ENCODE measurements at regions not wholly inside any gene's neighbourhood (a gene's known extent, or its start where the extent isn't known, plus 50 kb on each side); places are given as distances from the start of the nearest gene placed in this dataset.
"Not testable (repeated sequence)": the region's sequence is repeated elsewhere in the genome, so short reads cannot be mapped to it uniquely, and the experiment has no call there.

DNA sequence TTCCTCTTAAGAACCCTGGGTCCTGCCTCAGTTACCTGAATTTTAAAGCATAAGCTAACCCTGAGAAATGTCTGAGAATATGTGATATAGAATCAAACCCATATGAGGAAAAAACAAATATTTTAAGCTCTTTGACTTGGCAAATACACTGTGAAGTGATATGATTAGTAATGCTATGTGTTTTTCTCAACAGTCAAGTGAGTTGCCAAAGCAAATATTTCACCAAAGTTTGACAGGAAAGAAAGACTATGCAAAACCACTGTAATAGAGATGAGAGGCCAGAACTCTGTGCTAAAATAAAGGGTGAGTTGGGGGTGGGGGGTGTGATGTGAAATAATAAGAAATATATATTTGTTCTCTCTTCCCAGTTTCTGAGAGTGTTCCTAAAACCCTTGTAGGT is 613.5 kb upstream of the CCDC179 start:
- H3K4me1 Mint-ChIP-seq (ENCODE audit: low read depth) = no peaks in the 10 kb centered on the region; the same call in 1 of the 2 replicates
- no peaks in the 10 kb centered on the region; the same call in 1 of the 2 replicates for H3K27me3 Mint-ChIP-seq (ENCODE audit: insufficient read depth)
- no peak overlapping the region for H3K27ac Mint-ChIP-seq
- TF ChIP-seq, protein P1, sequence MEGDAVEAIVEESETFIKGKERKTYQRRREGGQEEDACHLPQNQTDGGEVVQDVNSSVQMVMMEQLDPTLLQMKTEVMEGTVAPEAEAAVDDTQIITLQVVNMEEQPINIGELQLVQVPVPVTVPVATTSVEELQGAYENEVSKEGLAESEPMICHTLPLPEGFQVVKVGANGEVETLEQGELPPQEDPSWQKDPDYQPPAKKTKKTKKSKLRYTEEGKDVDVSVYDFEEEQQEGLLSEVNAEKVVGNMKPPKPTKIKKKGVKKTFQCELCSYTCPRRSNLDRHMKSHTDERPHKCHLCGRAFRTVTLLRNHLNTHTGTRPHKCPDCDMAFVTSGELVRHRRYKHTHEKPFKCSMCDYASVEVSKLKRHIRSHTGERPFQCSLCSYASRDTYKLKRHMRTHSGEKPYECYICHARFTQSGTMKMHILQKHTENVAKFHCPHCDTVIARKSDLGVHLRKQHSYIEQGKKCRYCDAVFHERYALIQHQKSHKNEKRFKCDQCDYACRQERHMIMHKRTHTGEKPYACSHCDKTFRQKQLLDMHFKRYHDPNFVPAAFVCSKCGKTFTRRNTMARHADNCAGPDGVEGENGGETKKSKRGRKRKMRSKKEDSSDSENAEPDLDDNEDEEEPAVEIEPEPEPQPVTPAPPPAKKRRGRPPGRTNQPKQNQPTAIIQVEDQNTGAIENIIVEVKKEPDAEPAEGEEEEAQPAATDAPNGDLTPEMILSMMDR (IDR thresholded peaks at IDR 0.05) = no peak
- no peaks in the 10 kb centered on the region; the same call in 1 of the 2 replicates for H3K9me3 Mint-ChIP-seq
- no peaks in the 10 kb centered on the region for H3K36me3 Mint-ChIP-seq (ENCODE audit: low read depth)
- DNase-seq = no peak
- no peak overlapping the region for H3K4me3 Mint-ChIP-seq

DNA sequence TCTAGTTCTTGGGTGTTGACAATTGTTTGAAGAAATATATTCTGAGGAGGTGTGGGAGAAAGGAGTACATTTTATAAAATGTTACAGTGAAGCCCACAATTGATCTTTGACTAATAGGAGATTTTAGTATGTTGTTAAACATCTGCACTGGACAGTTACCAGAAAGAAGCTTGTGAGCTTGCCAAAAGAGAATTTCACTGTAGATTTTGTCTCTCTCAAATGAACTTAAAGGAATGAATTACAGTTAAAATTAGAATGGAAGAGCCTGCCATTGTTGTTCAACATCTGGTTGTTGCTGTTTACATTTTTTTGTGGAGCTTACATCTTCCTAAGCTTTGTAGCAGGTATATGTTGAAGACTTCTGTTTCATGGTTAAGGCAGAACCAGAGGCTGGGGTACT is 620.5 kb upstream of the CCDC179 start:
- no peak for DNase-seq
- TF ChIP-seq, protein P1 (IDR thresholded peaks at IDR 0.05) = no peak
- H3K27ac Mint-ChIP-seq = no peak overlapping the region
- no peaks in the 10 kb centered on the region; the same call in 1 of the 2 replicates for H3K4me1 Mint-ChIP-seq (ENCODE audit: low read depth)
- no peak overlapping the region for H3K4me3 Mint-ChIP-seq
- H3K36me3 Mint-ChIP-seq (ENCODE audit: low read depth) = no peaks in the 10 kb centered on the region
- peaks cover 7% of the 10 kb centered on the region; the same call in 1 of the 2 replicates for H3K9me3 Mint-ChIP-seq
- peaks cover 2% of the 10 kb centered on the region for H3K27me3 Mint-ChIP-seq (ENCODE audit: insufficient read depth)

DNA sequence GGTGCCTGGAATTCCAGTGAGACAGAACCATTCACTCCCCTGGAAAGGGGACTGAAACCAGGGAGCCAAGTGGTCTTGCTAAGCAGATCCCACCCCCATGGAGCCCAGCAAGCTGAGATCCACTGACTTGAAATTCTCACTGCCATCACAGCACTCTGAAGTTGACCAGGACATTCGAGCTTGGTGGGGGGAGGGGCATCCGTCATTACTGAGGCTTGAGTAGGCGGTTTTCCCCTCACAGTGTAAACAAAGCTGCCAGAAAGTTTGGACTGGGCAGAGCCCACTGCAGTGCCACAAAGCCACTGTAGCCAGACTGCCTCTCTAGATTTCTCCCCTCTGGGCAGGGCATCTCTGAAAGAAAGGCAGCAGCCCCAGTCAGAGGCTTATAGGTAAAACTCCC is 623.9 kb upstream of the CCDC179 start:
- H3K27me3 Mint-ChIP-seq (ENCODE audit: insufficient read depth); H3K4me1 Mint-ChIP-seq (ENCODE audit: low read depth); H3K4me3 Mint-ChIP-seq; H3K36me3 Mint-ChIP-seq (ENCODE audit: low read depth); H3K27ac Mint-ChIP-seq; DNase-seq: not testable (repeated sequence)
- H3K9me3 Mint-ChIP-seq = peaks cover 22% of the 10 kb centered on the region

DNA sequence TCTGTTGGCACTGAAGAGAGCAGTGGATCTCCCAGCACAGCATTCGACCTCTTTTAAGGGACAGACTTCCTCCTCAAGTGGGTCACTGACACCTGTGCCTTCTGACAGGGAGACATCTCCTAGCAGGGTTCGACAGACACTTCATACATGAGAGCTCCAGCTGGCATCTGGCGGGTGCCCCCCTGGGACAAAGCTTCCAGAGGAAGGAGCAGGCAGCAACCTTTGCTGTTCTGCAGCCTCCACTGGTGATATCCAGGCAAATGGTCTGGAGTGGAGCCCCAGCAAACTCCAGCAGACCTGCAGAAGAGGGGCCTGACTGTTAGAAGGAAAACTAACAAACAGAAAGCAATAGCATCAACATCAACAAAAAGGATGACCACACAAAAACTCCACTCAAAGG is 624.3 kb upstream of the CCDC179 start:
- peaks cover 22% of the 10 kb centered on the region for H3K9me3 Mint-ChIP-seq
- not testable (repeated sequence) for H3K4me1 Mint-ChIP-seq (ENCODE audit: low read depth); H3K27ac Mint-ChIP-seq; H3K36me3 Mint-ChIP-seq (ENCODE audit: low read depth); H3K27me3 Mint-ChIP-seq (ENCODE audit: insufficient read depth); DNase-seq; H3K4me3 Mint-ChIP-seq

DNA sequence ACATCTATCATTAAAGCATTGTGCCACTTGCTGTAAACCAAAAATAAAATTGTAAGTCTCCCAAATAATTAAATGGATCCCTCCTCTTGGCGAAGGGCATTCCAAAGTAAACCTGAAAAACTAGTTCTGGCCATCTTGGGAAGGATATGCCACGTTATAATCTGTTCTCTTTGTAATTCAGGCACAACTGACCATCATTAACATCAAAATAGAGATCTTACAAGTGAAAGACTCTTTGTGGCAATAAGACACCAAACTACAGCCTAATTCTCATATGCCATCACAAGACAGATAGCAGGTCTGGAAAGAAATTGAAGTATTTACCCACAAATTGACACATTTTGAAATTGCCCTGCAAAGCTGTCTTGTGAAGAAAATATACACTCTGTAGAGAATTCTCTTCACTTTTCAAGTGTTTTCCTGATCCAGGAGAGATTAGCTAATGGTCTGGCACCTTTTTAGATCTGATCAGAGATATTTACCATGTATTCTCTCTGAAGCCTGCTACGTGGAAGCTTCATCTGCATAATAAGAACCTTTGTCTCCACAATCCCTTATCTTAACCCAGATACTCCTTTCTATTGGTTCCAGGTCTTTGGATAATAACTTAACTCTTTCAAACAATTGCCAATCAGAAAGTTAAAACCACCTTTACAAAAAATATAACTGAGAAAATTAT is 630.4 kb upstream of the CCDC179 start:
- Mint-ChIP-seq H3K4me3 (no peak overlapping the region), H3K36me3 (ENCODE audit: low read depth) (no peaks in the 10 kb centered on the region; the same call in 1 of the 2 replicates), H3K4me1 (ENCODE audit: low read depth) (no peaks in the 10 kb centered on the region), H3K27me3 (ENCODE audit: insufficient read depth) (peaks cover 2% of the 10 kb centered on the region), H3K9me3 (peaks cover 15% of the 10 kb centered on the region), H3K27ac (no peak overlapping the region)
- DNase-seq = no peak
- TF ChIP-seq, protein P1 (IDR thresholded peaks at IDR 0.05) = no peak

DNA sequence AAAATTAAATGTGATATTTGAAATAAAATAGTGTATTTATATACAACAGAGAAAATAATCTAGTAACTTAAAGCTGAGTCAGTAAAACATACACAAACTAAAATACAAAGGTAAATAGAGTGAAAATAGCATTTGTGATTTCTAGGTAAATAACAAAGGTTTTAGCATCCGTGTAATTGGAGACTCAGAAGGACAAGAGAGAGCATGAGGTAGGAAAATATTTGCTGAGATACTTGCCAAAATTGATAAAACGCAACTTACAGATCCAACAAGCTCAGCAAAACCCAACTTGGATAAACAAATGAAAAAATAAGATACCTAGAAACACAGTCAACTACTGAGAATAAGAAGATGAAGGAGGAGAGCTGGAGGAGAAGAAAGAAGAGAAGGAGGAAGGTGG is 634.7 kb upstream of the CCDC179 start:
- Mint-ChIP-seq H3K27ac (no peak overlapping the region), H3K9me3 (no peaks in the 10 kb centered on the region), H3K4me1 (ENCODE audit: low read depth) (no peaks in the 10 kb centered on the region), H3K36me3 (ENCODE audit: low read depth) (no peaks in the 10 kb centered on the region), H3K27me3 (ENCODE audit: insufficient read depth) (peaks cover 2% of the 10 kb centered on the region), H3K4me3 (no peak overlapping the region)
- TF ChIP-seq, protein P1 (IDR thresholded peaks at IDR 0.05) = no peak
- DNase-seq = no peak

Measured in HFFc6 (cell line).